GM23338 (cell line): ENCODE measurements at regions not wholly inside any gene's neighbourhood (a gene's known extent, or its start where the extent isn't known, plus 50 kb on each side); places are given as distances from the start of the nearest gene placed in this dataset.

Experiments used
- CREB1 ChIP-seq: fragments of 250-450 bp; sonication (Bioruptor Pico); IDR thresholded peaks from 2 replicates; pipeline ENCODE4 v1.5.0; 2020; ENCODE audit warnings: low read depth, mild to moderate bottlenecking, moderate library complexity
- EZH2 ChIP-seq: fragments of 200-600 bp; sonication (generic); IDR thresholded peaks from one replicate; pipeline ENCODE4 v1.8.0; 2017; ENCODE audit warnings: antibody characterized with exemption, mild to moderate bottlenecking, low read depth; ENCODE audit not compliant: unreplicated experiment
- EZH2phosphoT487 ChIP-seq: fragments of 200-600 bp; sonication (generic); IDR thresholded peaks from one replicate; pipeline ENCODE4 v1.8.1; 2018; ENCODE audit warnings: antibody characterized with exemption; ENCODE audit not compliant: unreplicated experiment
- JUNB ChIP-seq: IDR thresholded peaks from one replicate; pipeline ENCODE4 v1.6.1; 2016; ENCODE audit warnings: antibody characterized with exemption; ENCODE audit not compliant: unreplicated experiment
- POLR2AphosphoS5 ChIP-seq: IDR thresholded peaks from 2 replicates; pipeline ENCODE4 v1.6.1; 2016; ENCODE audit warnings: antibody characterized with exemption, low read depth
- ZNF331 ChIP-seq: fragments of 250-450 bp; sonication (Bioruptor Pico); IDR thresholded peaks from 2 replicates; pipeline ENCODE4 v1.5.0; 2020; ENCODE audit warnings: low read depth, mild to moderate bottlenecking, moderate library complexity
- TF ChIP-seq, protein P1 (sequence below), 2 experiments: fragments of 200-600 bp in 1 of 2; sonication (generic) in 1 of 2; conservative IDR thresholded peaks; 2 replicates each; pipeline versions ENCODE4 v1.5.1 to v1.6.1; 2016 to 2017; ENCODE audit warnings: antibody characterized with exemption in 2 of 2, low read depth in 2 of 2, mild to moderate bottlenecking in 2 of 2, moderate library complexity in 1 of 2
- TF ChIP-seq, protein P2 (sequence below): IDR thresholded peaks from one replicate; pipeline ENCODE4 v1.6.1; 2018; ENCODE audit warnings: antibody characterized with exemption; ENCODE audit not compliant: unreplicated experiment
- TF ChIP-seq, protein P3 (sequence below): IDR thresholded peaks from 2 replicates; pipeline ENCODE4 v1.6.1; 2016; ENCODE audit warnings: antibody characterized with exemption
- TF ChIP-seq, protein P4 (sequence below): fragments of 250-450 bp; sonication (Bioruptor Pico); IDR thresholded peaks from 2 replicates; pipeline ENCODE4 v1.5.0; 2020; ENCODE audit warnings: mild to moderate bottlenecking, moderate library complexity

DNA sequence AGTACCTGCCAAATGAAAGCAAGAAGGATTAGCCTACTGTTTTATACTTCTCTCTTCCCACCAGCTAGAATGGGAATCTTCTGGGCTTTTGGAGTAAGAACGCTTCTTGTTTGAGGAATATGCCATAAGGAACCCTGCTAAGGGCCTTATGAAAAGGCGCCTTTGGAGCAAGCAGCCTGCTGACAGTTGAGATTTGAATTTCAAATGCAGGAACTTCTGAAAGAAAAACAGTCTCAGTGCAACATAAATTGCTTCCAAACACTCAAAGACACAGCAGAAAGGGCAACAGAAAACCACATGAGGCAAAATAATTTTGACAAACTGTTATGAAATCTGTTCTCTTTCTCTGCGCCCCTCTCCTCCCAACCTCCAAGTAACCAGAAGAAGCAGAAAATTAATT, 149.4 kb upstream of the B3GAT2 start:
- TF ChIP-seq, protein P1, sequence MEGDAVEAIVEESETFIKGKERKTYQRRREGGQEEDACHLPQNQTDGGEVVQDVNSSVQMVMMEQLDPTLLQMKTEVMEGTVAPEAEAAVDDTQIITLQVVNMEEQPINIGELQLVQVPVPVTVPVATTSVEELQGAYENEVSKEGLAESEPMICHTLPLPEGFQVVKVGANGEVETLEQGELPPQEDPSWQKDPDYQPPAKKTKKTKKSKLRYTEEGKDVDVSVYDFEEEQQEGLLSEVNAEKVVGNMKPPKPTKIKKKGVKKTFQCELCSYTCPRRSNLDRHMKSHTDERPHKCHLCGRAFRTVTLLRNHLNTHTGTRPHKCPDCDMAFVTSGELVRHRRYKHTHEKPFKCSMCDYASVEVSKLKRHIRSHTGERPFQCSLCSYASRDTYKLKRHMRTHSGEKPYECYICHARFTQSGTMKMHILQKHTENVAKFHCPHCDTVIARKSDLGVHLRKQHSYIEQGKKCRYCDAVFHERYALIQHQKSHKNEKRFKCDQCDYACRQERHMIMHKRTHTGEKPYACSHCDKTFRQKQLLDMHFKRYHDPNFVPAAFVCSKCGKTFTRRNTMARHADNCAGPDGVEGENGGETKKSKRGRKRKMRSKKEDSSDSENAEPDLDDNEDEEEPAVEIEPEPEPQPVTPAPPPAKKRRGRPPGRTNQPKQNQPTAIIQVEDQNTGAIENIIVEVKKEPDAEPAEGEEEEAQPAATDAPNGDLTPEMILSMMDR (conservative IDR thresholded peaks at IDR 0.05; ENCODE audit: low read depth in 2 of 2): no peak
- TF ChIP-seq, protein P2, sequence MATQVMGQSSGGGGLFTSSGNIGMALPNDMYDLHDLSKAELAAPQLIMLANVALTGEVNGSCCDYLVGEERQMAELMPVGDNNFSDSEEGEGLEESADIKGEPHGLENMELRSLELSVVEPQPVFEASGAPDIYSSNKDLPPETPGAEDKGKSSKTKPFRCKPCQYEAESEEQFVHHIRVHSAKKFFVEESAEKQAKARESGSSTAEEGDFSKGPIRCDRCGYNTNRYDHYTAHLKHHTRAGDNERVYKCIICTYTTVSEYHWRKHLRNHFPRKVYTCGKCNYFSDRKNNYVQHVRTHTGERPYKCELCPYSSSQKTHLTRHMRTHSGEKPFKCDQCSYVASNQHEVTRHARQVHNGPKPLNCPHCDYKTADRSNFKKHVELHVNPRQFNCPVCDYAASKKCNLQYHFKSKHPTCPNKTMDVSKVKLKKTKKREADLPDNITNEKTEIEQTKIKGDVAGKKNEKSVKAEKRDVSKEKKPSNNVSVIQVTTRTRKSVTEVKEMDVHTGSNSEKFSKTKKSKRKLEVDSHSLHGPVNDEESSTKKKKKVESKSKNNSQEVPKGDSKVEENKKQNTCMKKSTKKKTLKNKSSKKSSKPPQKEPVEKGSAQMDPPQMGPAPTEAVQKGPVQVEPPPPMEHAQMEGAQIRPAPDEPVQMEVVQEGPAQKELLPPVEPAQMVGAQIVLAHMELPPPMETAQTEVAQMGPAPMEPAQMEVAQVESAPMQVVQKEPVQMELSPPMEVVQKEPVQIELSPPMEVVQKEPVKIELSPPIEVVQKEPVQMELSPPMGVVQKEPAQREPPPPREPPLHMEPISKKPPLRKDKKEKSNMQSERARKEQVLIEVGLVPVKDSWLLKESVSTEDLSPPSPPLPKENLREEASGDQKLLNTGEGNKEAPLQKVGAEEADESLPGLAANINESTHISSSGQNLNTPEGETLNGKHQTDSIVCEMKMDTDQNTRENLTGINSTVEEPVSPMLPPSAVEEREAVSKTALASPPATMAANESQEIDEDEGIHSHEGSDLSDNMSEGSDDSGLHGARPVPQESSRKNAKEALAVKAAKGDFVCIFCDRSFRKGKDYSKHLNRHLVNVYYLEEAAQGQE: no peak
- TF ChIP-seq POLR2AphosphoS5 (no peak), EZH2 (no peak), EZH2phosphoT487 (no peak), CREB1 (no peak), JUNB (no peak), ZNF331 (CRISPR knock-in tag) (no peak)
- TF ChIP-seq, protein P3, sequence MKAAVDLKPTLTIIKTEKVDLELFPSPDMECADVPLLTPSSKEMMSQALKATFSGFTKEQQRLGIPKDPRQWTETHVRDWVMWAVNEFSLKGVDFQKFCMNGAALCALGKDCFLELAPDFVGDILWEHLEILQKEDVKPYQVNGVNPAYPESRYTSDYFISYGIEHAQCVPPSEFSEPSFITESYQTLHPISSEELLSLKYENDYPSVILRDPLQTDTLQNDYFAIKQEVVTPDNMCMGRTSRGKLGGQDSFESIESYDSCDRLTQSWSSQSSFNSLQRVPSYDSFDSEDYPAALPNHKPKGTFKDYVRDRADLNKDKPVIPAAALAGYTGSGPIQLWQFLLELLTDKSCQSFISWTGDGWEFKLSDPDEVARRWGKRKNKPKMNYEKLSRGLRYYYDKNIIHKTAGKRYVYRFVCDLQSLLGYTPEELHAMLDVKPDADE: no peak
- TF ChIP-seq, protein P4, sequence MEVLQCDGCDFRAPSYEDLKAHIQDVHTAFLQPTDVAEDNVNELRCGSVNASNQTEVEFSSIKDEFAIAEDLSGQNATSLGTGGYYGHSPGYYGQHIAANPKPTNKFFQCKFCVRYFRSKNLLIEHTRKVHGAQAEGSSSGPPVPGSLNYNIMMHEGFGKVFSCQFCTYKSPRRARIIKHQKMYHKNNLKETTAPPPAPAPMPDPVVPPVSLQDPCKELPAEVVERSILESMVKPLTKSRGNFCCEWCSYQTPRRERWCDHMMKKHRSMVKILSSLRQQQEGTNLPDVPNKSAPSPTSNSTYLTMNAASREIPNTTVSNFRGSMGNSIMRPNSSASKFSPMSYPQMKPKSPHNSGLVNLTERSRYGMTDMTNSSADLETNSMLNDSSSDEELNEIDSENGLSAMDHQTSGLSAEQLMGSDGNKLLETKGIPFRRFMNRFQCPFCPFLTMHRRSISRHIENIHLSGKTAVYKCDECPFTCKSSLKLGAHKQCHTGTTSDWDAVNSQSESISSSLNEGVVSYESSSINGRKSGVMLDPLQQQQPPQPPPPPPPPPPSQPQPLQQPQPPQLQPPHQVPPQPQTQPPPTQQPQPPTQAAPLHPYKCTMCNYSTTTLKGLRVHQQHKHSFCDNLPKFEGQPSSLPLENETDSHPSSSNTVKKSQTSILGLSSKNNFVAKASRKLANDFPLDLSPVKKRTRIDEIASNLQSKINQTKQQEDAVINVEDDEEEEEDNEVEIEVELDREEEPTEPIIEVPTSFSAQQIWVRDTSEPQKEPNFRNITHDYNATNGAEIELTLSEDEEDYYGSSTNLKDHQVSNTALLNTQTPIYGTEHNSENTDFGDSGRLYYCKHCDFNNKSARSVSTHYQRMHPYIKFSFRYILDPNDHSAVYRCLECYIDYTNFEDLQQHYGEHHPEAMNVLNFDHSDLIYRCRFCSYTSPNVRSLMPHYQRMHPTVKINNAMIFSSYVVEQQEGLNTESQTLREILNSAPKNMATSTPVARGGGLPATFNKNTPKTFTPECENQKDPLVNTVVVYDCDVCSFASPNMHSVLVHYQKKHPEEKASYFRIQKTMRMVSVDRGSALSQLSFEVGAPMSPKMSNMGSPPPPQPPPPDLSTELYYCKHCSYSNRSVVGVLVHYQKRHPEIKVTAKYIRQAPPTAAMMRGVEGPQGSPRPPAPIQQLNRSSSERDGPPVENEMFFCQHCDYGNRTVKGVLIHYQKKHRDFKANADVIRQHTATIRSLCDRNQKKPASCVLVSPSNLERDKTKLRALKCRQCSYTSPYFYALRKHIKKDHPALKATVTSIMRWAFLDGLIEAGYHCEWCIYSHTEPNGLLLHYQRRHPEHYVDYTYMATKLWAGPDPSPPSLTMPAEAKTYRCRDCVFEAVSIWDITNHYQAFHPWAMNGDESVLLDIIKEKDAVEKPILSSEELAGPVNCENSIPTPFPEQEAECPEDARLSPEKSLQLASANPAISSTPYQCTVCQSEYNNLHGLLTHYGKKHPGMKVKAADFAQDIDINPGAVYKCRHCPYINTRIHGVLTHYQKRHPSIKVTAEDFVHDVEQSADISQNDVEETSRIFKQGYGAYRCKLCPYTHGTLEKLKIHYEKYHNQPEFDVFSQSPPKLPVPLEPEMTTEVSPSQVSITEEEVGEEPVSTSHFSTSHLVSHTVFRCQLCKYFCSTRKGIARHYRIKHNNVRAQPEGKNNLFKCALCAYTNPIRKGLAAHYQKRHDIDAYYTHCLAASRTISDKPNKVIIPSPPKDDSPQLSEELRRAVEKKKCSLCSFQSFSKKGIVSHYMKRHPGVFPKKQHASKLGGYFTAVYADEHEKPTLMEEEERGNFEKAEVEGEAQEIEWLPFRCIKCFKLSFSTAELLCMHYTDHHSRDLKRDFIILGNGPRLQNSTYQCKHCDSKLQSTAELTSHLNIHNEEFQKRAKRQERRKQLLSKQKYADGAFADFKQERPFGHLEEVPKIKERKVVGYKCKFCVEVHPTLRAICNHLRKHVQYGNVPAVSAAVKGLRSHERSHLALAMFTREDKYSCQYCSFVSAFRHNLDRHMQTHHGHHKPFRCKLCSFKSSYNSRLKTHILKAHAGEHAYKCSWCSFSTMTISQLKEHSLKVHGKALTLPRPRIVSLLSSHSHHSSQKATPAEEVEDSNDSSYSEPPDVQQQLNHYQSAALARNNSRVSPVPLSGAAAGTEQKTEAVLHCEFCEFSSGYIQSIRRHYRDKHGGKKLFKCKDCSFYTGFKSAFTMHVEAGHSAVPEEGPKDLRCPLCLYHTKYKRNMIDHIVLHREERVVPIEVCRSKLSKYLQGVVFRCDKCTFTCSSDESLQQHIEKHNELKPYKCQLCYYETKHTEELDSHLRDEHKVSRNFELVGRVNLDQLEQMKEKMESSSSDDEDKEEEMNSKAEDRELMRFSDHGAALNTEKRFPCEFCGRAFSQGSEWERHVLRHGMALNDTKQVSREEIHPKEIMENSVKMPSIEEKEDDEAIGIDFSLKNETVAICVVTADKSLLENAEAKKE (CRISPR knock-in tag): no peak
